Brain microvascular endothelial cell (primary cell): ENCODE measurements at regions not wholly inside any gene's neighbourhood (a gene's known extent, or its start where the extent isn't known, plus 50 kb on each side); places are given as distances from the start of the nearest gene placed in this dataset.
"Not testable (repeated sequence)": the region's sequence is repeated elsewhere in the genome, so short reads cannot be mapped to it uniquely, and the experiment has no call there.

Experiments
- DNase-seq: peaks from one replicate; pipeline ENCODE4 v3.0.0-alpha.2; 2020
- H3K27ac ChIP-seq: fragments of 250-450 bp; sonication (Bioruptor Pico); 2 replicates; pipeline ENCODE4 v1.5.1; 2020; ENCODE audit warnings: mild to moderate bottlenecking, moderate library complexity
- H3K27me3 ChIP-seq: fragments of 250-450 bp; sonication (Bioruptor Pico); replicated peaks from 2 replicates; pipeline ENCODE4 v1.5.1; 2020; ENCODE audit warnings: mild to moderate bottlenecking
- H3K36me3 ChIP-seq: fragments of 250-450 bp; sonication (Bioruptor Pico); replicated peaks from 2 replicates; pipeline ENCODE4 v1.5.1; 2020; ENCODE audit warnings: mild to moderate bottlenecking
- H3K4me3 ChIP-seq: 2 replicates; pipeline ENCODE4 v1.5.1; 2011; ENCODE audit warnings: low read depth, mild to moderate bottlenecking, control low read depth, low read length, moderate library complexity
- CTCF ChIP-seq: IDR thresholded peaks from 2 replicates; pipeline ENCODE4 v1.5.1; 2011; ENCODE audit warnings: low read depth, mild to moderate bottlenecking, moderate library complexity, low read length, control low read depth, inconsistent platforms; ENCODE audit errors: missing control alignments
- in situ Hi-C: cut with HindIII; loops from 2 replicates; pipeline ENCODE4 v1.10.0; 2017; ENCODE audit warnings: low sequenced_read_pairs, low pct_ligation_motif_present

- H3K4me3 ChIP-seq, result no peak overlapping the region
- in situ Hi-C loops, result no loop called here
- TF ChIP-seq CTCF, result no peak
- H3K27me3 ChIP-seq, result peaks cover 19% of the 10 kb centered on the region
- DNase-seq, result no peak
- H3K36me3 ChIP-seq, result no peaks in the 10 kb centered on the region
- H3K27ac ChIP-seq, result no peak overlapping the region
These were observed 382.5 kb upstream of the TMTC1 start for GRCh38 chr12:30166006-30166795.

- Histone ChIP-seq H3K27ac (no peak overlapping the region), H3K27me3 (peaks cover 6% of the 10 kb centered on the region), H3K4me3 (no peak overlapping the region), H3K36me3 (no peaks in the 10 kb centered on the region)
- DNase-seq, result peak; percentile 7
- in situ Hi-C loops, result no loop called here
- no peak for TF ChIP-seq CTCF
These were observed 380.9 kb upstream of the TMTC1 start for GRCh38 chr12:30164382-30165318.

GRCh38 chr12:30156833-30157232 lies 373.1 kb upstream of the TMTC1 start:
- H3K27me3 ChIP-seq, H3K27ac ChIP-seq, in situ Hi-C loops, H3K4me3 ChIP-seq, DNase-seq, H3K36me3 ChIP-seq: not testable (repeated sequence)

- Histone ChIP-seq H3K36me3 (no peaks in the 10 kb centered on the region), H3K27me3 (no peaks in the 10 kb centered on the region), H3K27ac (no peak overlapping the region), H3K4me3 (no peak overlapping the region)
- in situ Hi-C loops, result no loop called here
- DNase-seq, result peak; percentile 74
- TF ChIP-seq CTCF, result no peak
These were observed 371.4 kb upstream of the TMTC1 start for GRCh38 chr12:30155001-30155730.

- no peak for DNase-seq
- in situ Hi-C loops, result no loop called here
- Histone ChIP-seq H3K27ac (no peak overlapping the region), H3K4me3 (no peak overlapping the region), H3K36me3 (no peaks in the 10 kb centered on the region), H3K27me3 (no peaks in the 10 kb centered on the region)
- no peak for TF ChIP-seq CTCF
These were observed 370.2 kb upstream of the TMTC1 start for GRCh38 chr12:30153981-30154380.

- TF ChIP-seq CTCF, result no peak
- in situ Hi-C loops, result no loop called here
- Histone ChIP-seq H3K4me3 (no peak overlapping the region), H3K27ac (no peak overlapping the region), H3K36me3 (no peaks in the 10 kb centered on the region), H3K27me3 (no peaks in the 10 kb centered on the region)
- DNase-seq, result no peak
These were observed 369.0 kb upstream of the TMTC1 start for GRCh38 chr12:30152705-30153104.
